Osteoblast (primary cell): ENCODE measurements at regions not wholly inside any gene's neighbourhood (a gene's known extent, or its start where the extent isn't known, plus 50 kb on each side); places are given as distances from the start of the nearest gene placed in this dataset.
A peak's percentile ranks its signal among the peaks of the same experiment; 100 is the strongest.

Source experiments
- DNase-seq: peaks from one replicate; pipeline ENCODE4 v3.0.0; 2011; ENCODE audit warnings: low spot score, mixed read lengths; ENCODE audit not compliant: insufficient read length; ENCODE audit errors: missing footprints
- H2AFZ ChIP-seq: 2 replicates; pipeline ENCODE4 v1.6.0; 2011; ENCODE audit warnings: mild to moderate bottlenecking, low read length
- H3K27ac ChIP-seq: 2 replicates; pipeline ENCODE4 v1.5.1; 2011; ENCODE audit warnings: mild to moderate bottlenecking, low read depth, low read length, moderate library complexity
- H3K27me3 ChIP-seq: 2 replicates; pipeline ENCODE4 v1.6.0; 2012; ENCODE audit warnings: mild to moderate bottlenecking, control low read depth, inconsistent platforms, low read length, moderate library complexity; ENCODE audit not compliant: insufficient read depth
- H3K36me3 ChIP-seq: 2 replicates; pipeline ENCODE4 v1.5.1; 2011; ENCODE audit warnings: mild to moderate bottlenecking, low read length, control low read depth, moderate library complexity; ENCODE audit not compliant: insufficient read depth
- H3K4me1 ChIP-seq: 2 replicates; pipeline ENCODE4 v1.5.1; 2011; ENCODE audit warnings: mild to moderate bottlenecking, low read length, control low read depth, moderate library complexity; ENCODE audit not compliant: insufficient read depth
- H3K4me2 ChIP-seq: 2 replicates; pipeline ENCODE4 v1.6.0; 2011; ENCODE audit warnings: mild to moderate bottlenecking, low read length; ENCODE audit not compliant: insufficient read depth
- H3K4me3 ChIP-seq: fragments of 200-600 bp; sonication (generic); 3 replicates; pipeline ENCODE4 v1.5.1; 2012; ENCODE audit warnings: mild to moderate bottlenecking, low read length, inconsistent platforms; ENCODE audit not compliant: insufficient read depth
- H3K79me2 ChIP-seq: 2 replicates; pipeline ENCODE4 v1.6.0; 2012; ENCODE audit warnings: mild to moderate bottlenecking, low read length, control low read depth, inconsistent platforms; ENCODE audit not compliant: insufficient read depth
- H3K9me3 ChIP-seq: 2 replicates; pipeline ENCODE4 v1.5.1; 2011; ENCODE audit warnings: low read depth, low read length, control low read depth
- H4K20me1 ChIP-seq: 2 replicates; pipeline ENCODE4 v1.6.0; 2012; ENCODE audit warnings: mild to moderate bottlenecking, low read length, control low read depth; ENCODE audit not compliant: insufficient read depth
- TF ChIP-seq, protein P1 (sequence below): IDR thresholded peaks from 2 replicates; pipeline ENCODE4 v1.5.1; 2011; ENCODE audit warnings: mild to moderate bottlenecking, low read depth, low read length, moderate library complexity; ENCODE audit errors: extremely low read depth

DNA sequence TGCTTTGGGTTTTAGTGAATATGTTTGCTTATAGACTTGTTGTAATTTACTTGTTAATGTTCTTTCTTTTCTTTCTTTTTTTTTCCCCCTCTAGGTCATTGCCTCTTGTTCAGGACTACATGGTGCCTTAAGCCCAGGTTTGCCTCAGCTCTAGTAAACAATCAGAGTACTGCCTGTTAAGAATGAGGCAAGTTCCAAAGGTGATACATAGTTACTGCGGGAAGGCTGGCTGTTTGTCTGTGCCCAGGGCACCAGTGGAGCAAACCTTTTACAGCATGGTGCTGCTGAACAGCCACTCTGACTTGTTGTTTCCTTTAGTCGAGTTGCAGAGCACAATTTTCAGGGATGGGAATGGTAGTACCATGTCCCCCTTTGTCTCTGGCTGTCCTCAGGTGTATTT is 517.2 kb downstream of the NYAP2 start:
- no peak overlapping the region for H3K4me2 ChIP-seq
- H3K27ac ChIP-seq: no peak overlapping the region
- H2AFZ ChIP-seq: no peak overlapping the region
- DNase-seq: no peak
- no peaks in the 10 kb centered on the region for H4K20me1 ChIP-seq
- H3K79me2 ChIP-seq: no peaks in the 10 kb centered on the region
- H3K4me3 ChIP-seq: no peak overlapping the region
- H3K9me3 ChIP-seq: no peaks in the 10 kb centered on the region
- no peaks in the 10 kb centered on the region for H3K4me1 ChIP-seq
- H3K27me3 ChIP-seq: no peaks in the 10 kb centered on the region
- no peaks in the 10 kb centered on the region for H3K36me3 ChIP-seq
- TF ChIP-seq, protein P1, sequence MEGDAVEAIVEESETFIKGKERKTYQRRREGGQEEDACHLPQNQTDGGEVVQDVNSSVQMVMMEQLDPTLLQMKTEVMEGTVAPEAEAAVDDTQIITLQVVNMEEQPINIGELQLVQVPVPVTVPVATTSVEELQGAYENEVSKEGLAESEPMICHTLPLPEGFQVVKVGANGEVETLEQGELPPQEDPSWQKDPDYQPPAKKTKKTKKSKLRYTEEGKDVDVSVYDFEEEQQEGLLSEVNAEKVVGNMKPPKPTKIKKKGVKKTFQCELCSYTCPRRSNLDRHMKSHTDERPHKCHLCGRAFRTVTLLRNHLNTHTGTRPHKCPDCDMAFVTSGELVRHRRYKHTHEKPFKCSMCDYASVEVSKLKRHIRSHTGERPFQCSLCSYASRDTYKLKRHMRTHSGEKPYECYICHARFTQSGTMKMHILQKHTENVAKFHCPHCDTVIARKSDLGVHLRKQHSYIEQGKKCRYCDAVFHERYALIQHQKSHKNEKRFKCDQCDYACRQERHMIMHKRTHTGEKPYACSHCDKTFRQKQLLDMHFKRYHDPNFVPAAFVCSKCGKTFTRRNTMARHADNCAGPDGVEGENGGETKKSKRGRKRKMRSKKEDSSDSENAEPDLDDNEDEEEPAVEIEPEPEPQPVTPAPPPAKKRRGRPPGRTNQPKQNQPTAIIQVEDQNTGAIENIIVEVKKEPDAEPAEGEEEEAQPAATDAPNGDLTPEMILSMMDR: no peak

- no peaks in the 10 kb centered on the region for H4K20me1 ChIP-seq
These were observed 511.5 kb downstream of the NYAP2 start for GRCh38 chr2:225911019-225911418.

DNA sequence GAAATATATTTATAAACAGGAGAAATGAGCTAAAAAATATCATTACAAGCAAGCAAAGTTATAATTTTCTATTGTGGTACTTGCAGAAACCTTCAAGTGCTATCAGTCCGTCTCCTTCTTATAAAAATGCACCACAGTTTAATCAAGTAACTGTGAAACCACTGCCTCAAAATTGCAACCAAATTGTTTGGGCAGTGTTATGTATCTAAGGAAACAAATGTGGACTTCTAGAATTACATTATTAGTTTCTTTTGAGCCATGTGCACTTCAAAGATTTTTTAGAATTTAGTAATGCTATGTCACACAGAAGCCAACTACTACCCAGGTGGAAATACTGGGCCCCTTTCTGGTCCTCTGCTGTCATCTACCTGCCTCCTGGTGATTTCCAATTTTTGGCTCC is 495.6 kb downstream of the NYAP2 start:
- H3K27ac ChIP-seq: peak overlapping the region; percentile 66
- DNase-seq: no peak

More at GRCh38 chr2:225911019-225911418, 511.5 kb downstream of the NYAP2 start:
- H3K4me3 ChIP-seq: no peak overlapping the region
- H3K79me2 ChIP-seq: no peaks in the 10 kb centered on the region
- H3K4me1 ChIP-seq: no peaks in the 10 kb centered on the region
- TF ChIP-seq, protein P1: no peak
- DNase-seq: no peak
- no peaks in the 10 kb centered on the region for H3K9me3 ChIP-seq
- no peak overlapping the region for H2AFZ ChIP-seq
- H3K27me3 ChIP-seq: no peaks in the 10 kb centered on the region
- H3K36me3 ChIP-seq: no peaks in the 10 kb centered on the region
- H3K4me2 ChIP-seq: no peak overlapping the region
- no peak overlapping the region for H3K27ac ChIP-seq

DNA sequence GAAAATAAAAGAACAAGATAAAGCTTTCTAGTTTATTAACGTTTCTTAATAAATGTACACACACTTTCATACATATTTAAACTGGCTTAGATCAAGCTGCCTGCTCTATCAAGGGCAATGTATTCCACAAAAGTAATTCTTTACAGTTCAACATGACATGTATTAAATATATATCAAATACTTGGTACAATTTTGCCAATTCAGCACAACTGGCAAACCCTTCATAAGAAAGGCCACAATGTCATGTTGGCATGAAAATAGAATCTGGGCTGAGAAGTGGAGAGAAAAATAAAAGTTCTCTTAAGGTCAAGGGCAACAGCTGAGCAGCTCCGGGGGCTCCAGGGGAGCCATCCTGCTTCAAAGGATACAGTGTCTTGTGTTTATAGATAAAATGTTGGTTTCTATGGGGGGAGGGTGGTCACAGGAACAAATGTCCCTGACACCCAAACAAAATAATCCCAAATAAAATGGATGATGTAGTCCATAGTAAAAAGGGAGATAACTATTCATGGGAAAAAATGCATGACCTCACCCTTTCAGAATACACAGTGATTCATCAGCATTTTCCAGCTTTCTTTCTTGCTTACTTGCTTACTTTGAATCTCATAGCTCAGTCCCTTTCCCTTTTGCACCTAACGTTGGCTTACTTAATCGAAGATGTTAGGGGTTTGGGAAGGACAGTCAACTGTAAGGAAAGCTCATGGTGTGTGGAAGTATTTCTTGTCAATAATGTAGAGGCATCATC is 494.9 kb downstream of the NYAP2 start:
- no peaks in the 10 kb centered on the region for H3K79me2 ChIP-seq
- TF ChIP-seq, protein P1: no peak
- peaks cover 7% of the 10 kb centered on the region for H3K4me1 ChIP-seq
- H3K4me2 ChIP-seq: peak overlapping the region; percentile 64
- DNase-seq: peak; percentile 35
- peak overlapping the region; percentile 66 for H3K27ac ChIP-seq
- H3K9me3 ChIP-seq: no peaks in the 10 kb centered on the region
- H3K4me3 ChIP-seq: no peak overlapping the region
- no peaks in the 10 kb centered on the region for H3K27me3 ChIP-seq
- H2AFZ ChIP-seq: peak overlapping the region; percentile 38
- no peaks in the 10 kb centered on the region for H3K36me3 ChIP-seq
- no peaks in the 10 kb centered on the region for H4K20me1 ChIP-seq

More for the DNA sequence above, 495.6 kb downstream of the NYAP2 start:
- no peaks in the 10 kb centered on the region for H4K20me1 ChIP-seq
- no peak overlapping the region for H3K4me3 ChIP-seq
- peaks cover 7% of the 10 kb centered on the region for H3K4me1 ChIP-seq
- TF ChIP-seq, protein P1: no peak
- H3K9me3 ChIP-seq: no peaks in the 10 kb centered on the region
- no peaks in the 10 kb centered on the region for H3K27me3 ChIP-seq
- no peaks in the 10 kb centered on the region for H3K36me3 ChIP-seq
- no peaks in the 10 kb centered on the region for H3K79me2 ChIP-seq
- no peak overlapping the region for H3K4me2 ChIP-seq
- no peak overlapping the region for H2AFZ ChIP-seq
